NT2/D1 (cell line): ENCODE measurements at regions not wholly inside any gene's neighbourhood (a gene's known extent, or its start where the extent isn't known, plus 50 kb on each side); places are given as distances from the start of the nearest gene placed in this dataset.

Experiments used
- SUZ12 ChIP-seq: IDR thresholded peaks from 2 replicates; pipeline ENCODE4 v1.6.1; 2011; ENCODE audit not compliant: insufficient read length, insufficient read depth; ENCODE audit errors: extremely low read depth
- YY1 ChIP-seq: IDR thresholded peaks from 2 replicates; pipeline ENCODE4 v1.6.1; 2011; ENCODE audit not compliant: insufficient read length, insufficient read depth
- ZNF274 ChIP-seq: IDR thresholded peaks from 2 replicates; pipeline ENCODE4 v1.6.1; 2011; ENCODE audit warnings: mild to moderate bottlenecking, low read depth, low read length

- TF ChIP-seq SUZ12: no peak
- TF ChIP-seq ZNF274: no peak
- no peak for TF ChIP-seq YY1
These were observed 202.3 kb upstream of the IRX1 start for GRCh38 chr5:3393122-3393919.
